K562 (cell line): ENCODE measurements at regions not wholly inside any gene's neighbourhood (a gene's known extent, or its start where the extent isn't known, plus 50 kb on each side); places are given as distances from the start of the nearest gene placed in this dataset.

Experiments
- CBFA2T3 ChIP-seq: fragments of 450-650 bp; IDR thresholded peaks from 2 replicates; pipeline ENCODE4 v1.6.1; 2017
- MYNN ChIP-seq, 2 experiments: sonication (generic); formaldehyde crosslinking in 1 of 2; IDR thresholded peaks; 2 replicates each; pipeline versions ENCODE4 v1.5.0 to v1.6.1; 2016 to 2020; ENCODE audit warnings: antibody characterized with exemption in 1 of 2, missing genetic modification reagents in 1 of 2
- NKRF ChIP-seq: fragments of 450-650 bp; IDR thresholded peaks from 2 replicates; pipeline ENCODE4 v1.6.1; 2016; ENCODE audit warnings: borderline replicate concordance
- POLR2AphosphoS5 ChIP-seq: IDR thresholded peaks from 2 replicates; pipeline ENCODE4 v1.6.1; 2011; ENCODE audit warnings: mild to moderate bottlenecking, low read depth, low read length, moderate library complexity; ENCODE audit not compliant: control insufficient read depth, insufficient read depth
- TARDBP ChIP-seq: fragments of 450-650 bp; IDR thresholded peaks from 2 replicates; pipeline ENCODE4 v1.6.1; 2016
- TGIF2 ChIP-seq: sonication (generic); formaldehyde crosslinking; IDR thresholded peaks from 2 replicates; pipeline ENCODE4 v1.8.1; 2022; ENCODE audit warnings: mild to moderate bottlenecking, missing genetic modification reagents, moderate library complexity
- TOE1 ChIP-seq, 2 experiments: fragments of 450-650 bp in 1 of 2; sonication (generic) in 1 of 2; formaldehyde crosslinking in 1 of 2; IDR thresholded peaks; 2 replicates each; pipeline versions ENCODE4 v1.7.1 to v1.8.0; 2016 to 2022; ENCODE audit warnings: borderline replicate concordance in 2 of 2, mild to moderate bottlenecking in 2 of 2, antibody characterized with exemption in 1 of 2, inconsistent platforms in 1 of 2, low read depth in 1 of 2, missing genetic modification reagents in 1 of 2, moderate library complexity in 1 of 2
- ZNF512 ChIP-seq: IDR thresholded peaks from 2 replicates; pipeline ENCODE4 v1.6.1; 2016; ENCODE audit warnings: missing genetic modification characterization, missing compliant biosample characterization
- TF ChIP-seq, protein P1 (sequence below), 3 experiments: IDR thresholded peaks in 2 of 3; conservative IDR thresholded peaks in 1 of 3; 2 replicates each; pipeline ENCODE4 v1.5.1; 2011 to 2012; ENCODE audit warnings: low read length in 3 of 3, mild to moderate bottlenecking in 3 of 3, control low read depth in 2 of 3, improper control_type of control experiment in 1 of 3, inconsistent platforms in 1 of 3, low read depth in 1 of 3, mixed read lengths in 1 of 3, moderate library complexity in 1 of 3; ENCODE audit not compliant: insufficient read depth in 2 of 3

DNA sequence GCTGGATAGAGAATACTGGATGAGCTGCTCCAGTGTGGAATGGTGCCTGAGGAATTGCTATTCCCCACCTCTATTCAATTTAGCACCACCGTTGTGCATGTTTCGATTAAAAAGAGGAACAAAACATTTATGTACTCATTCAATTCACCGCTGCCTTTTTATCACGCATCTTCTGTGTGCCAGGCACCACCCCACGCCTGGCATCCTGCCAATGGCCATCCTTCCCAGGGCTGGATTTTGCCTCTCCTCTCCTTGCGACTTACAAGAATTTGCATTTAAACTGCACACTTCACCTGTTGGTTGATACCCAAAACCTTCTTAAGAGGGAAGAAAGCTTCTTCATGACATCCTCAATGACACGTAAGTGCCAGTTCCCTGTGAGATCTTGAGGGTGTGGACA is 110.2 kb upstream of the DPP6 start:
- TF ChIP-seq, protein P1, sequence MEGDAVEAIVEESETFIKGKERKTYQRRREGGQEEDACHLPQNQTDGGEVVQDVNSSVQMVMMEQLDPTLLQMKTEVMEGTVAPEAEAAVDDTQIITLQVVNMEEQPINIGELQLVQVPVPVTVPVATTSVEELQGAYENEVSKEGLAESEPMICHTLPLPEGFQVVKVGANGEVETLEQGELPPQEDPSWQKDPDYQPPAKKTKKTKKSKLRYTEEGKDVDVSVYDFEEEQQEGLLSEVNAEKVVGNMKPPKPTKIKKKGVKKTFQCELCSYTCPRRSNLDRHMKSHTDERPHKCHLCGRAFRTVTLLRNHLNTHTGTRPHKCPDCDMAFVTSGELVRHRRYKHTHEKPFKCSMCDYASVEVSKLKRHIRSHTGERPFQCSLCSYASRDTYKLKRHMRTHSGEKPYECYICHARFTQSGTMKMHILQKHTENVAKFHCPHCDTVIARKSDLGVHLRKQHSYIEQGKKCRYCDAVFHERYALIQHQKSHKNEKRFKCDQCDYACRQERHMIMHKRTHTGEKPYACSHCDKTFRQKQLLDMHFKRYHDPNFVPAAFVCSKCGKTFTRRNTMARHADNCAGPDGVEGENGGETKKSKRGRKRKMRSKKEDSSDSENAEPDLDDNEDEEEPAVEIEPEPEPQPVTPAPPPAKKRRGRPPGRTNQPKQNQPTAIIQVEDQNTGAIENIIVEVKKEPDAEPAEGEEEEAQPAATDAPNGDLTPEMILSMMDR (IDR thresholded peaks at IDR 0.05 in 2 of 3, conservative IDR thresholded peaks at IDR 0.05 in 1 of 3; ENCODE audit: insufficient read depth in 2 of 3, low read depth in 1 of 3, low read length in 3 of 3), result no peak
- no peak for TF ChIP-seq ZNF512 (tag)
- TF ChIP-seq TGIF2 (CRISPR knock-in tag), result no peak
- TF ChIP-seq NKRF, result no peak
- TF ChIP-seq POLR2AphosphoS5, result no peak
- no peak for TF ChIP-seq TOE1 (IDR thresholded peaks at IDR 0.05; ENCODE audit: borderline replicate concordance)
- no peak for TF ChIP-seq TOE1 (CRISPR knock-in tag; IDR thresholded peaks at IDR 0.05; ENCODE audit: borderline replicate concordance, low read depth)
- TF ChIP-seq MYNN (IDR thresholded peaks at IDR 0.05), result no peak
- TF ChIP-seq MYNN (CRISPR knock-in tag; IDR thresholded peaks at IDR 0.05), result no peak
- TF ChIP-seq TARDBP, result no peak
- no peak for TF ChIP-seq CBFA2T3
